Keratinocyte (primary cell): ENCODE measurements at regions not wholly inside any gene's neighbourhood (a gene's known extent, or its start where the extent isn't known, plus 50 kb on each side); places are given as distances from the start of the nearest gene placed in this dataset.

ENCODE experiments used
- DNase-seq: peaks from one replicate; pipeline ENCODE4 v3.0.0-alpha.2; 2011; ENCODE audit warnings: low read depth, missing footprints, low spot score
- FAIRE-seq: peaks from 2 replicates; lab custom pipeline; 2011; peaks lifted over from hg19 to GRCh38; lab: Jason Lieb, UNC
- H2AFZ ChIP-seq: 2 replicates; pipeline ENCODE4 v1.6.0; 2012; ENCODE audit warnings: low read length, control low read depth, inconsistent platforms; ENCODE audit not compliant: control insufficient read depth
- H3K27ac ChIP-seq: 2 replicates; pipeline ENCODE4 v1.5.1; 2011; ENCODE audit warnings: low read length; ENCODE audit not compliant: control insufficient read depth, insufficient read depth
- H3K27me3 ChIP-seq: 3 replicates; pipeline ENCODE4 v1.6.0; 2011; ENCODE audit warnings: low read length; ENCODE audit not compliant: control insufficient read depth, insufficient read depth; ENCODE audit errors: extremely low read depth
- H3K36me3 ChIP-seq, 2 experiments: 2 replicates in 1 of 2; 3 replicates in 1 of 2; pipeline ENCODE4 v1.5.1; 2011; ENCODE audit warnings: low read length in 2 of 2, mild to moderate bottlenecking in 1 of 2; ENCODE audit not compliant: control insufficient read depth in 2 of 2, insufficient read depth in 2 of 2; ENCODE audit errors: extremely low read depth in 1 of 2
- H3K4me1 ChIP-seq: 3 replicates; pipeline ENCODE4 v1.5.1; 2011; ENCODE audit warnings: low read length; ENCODE audit not compliant: control insufficient read depth, insufficient read depth; ENCODE audit errors: extremely low read depth
- H3K4me2 ChIP-seq: 3 replicates; pipeline ENCODE4 v1.6.0; 2011; ENCODE audit warnings: low read depth, low read length; ENCODE audit not compliant: control insufficient read depth, insufficient read depth; ENCODE audit errors: extremely low read depth
- H3K4me3 ChIP-seq, 3 experiments: fragments of 200-600 bp in 1 of 3; sonication (generic) in 1 of 3; 2 replicates in 2 of 3; 3 replicates in 1 of 3; pipeline ENCODE4 v1.5.1; 2011 to 2016; ENCODE audit warnings: low read length in 3 of 3, mild to moderate bottlenecking in 3 of 3, control low read depth in 2 of 3, inconsistent platforms in 1 of 3, low read depth in 1 of 3, mixed read lengths in 1 of 3, mixed run types in 1 of 3, moderate library complexity in 1 of 3; ENCODE audit not compliant: control insufficient read depth in 2 of 3, insufficient read depth in 2 of 3; ENCODE audit errors: extremely low read depth in 1 of 3
- H3K79me2 ChIP-seq: 2 replicates; pipeline ENCODE4 v1.6.0; 2012; ENCODE audit warnings: low read length; ENCODE audit not compliant: control insufficient read depth, insufficient read depth
- H3K9ac ChIP-seq: 3 replicates; pipeline ENCODE4 v1.6.0; 2011; ENCODE audit warnings: low read length; ENCODE audit not compliant: control insufficient read depth, insufficient read depth; ENCODE audit errors: extremely low read depth
- H3K9me1 ChIP-seq: 3 replicates; pipeline ENCODE4 v1.6.0; 2011; ENCODE audit warnings: low read length; ENCODE audit not compliant: control insufficient read depth, insufficient read depth; ENCODE audit errors: extremely low read depth
- H3K9me3 ChIP-seq: 2 replicates; pipeline ENCODE4 v1.5.1; 2012; ENCODE audit warnings: low read depth, low read length; ENCODE audit not compliant: control insufficient read depth
- H4K20me1 ChIP-seq: 3 replicates; pipeline ENCODE4 v1.6.0; 2011; ENCODE audit warnings: low read length; ENCODE audit not compliant: control insufficient read depth, insufficient read depth; ENCODE audit errors: extremely low read depth
- CTCF ChIP-seq, 3 experiments: IDR thresholded peaks in 1 of 3; conservative IDR thresholded peaks in 1 of 3; optimal IDR thresholded peaks in 1 of 3; 2 replicates in 2 of 3; 3 replicates in 1 of 3; pipeline versions ENCODE3 to v1.5.1; 2011; ENCODE audit warnings: low read length in 3 of 3, mild to moderate bottlenecking in 3 of 3, moderate library complexity in 2 of 3, control low read depth in 1 of 3, inconsistent platforms in 1 of 3; ENCODE audit not compliant: insufficient read depth in 2 of 3; ENCODE audit errors: extremely low read depth in 1 of 3
- EZH2 ChIP-seq: IDR thresholded peaks from one replicate; pipeline ENCODE4 v1.6.1; 2012; ENCODE audit warnings: inconsistent platforms, mild to moderate bottlenecking, low read length, moderate library complexity
- dilution Hi-C: fragments of 300-500 bp; cut with MboI; formaldehyde crosslinking; loops from one replicate; pipeline ENCODE4 v1.7.0; 2020; ENCODE audit warnings: low sequenced_read_pairs; ENCODE audit not compliant: extremely low pct_ligation_motif_present

GRCh38 chr2:188881434-188881833, 92.7 kb upstream of the COL3A1 start:
- FAIRE-seq (no peak), DNase-seq (no peak)
- Histone ChIP-seq H3K4me3 (no peak overlapping the region), H3K9me1 (no peaks in the 10 kb centered on the region), H4K20me1 (no peaks in the 10 kb centered on the region), H3K27me3 (no peaks in the 10 kb centered on the region), H3K27ac (no peak overlapping the region), H3K4me1 (no peaks in the 10 kb centered on the region), H3K4me2 (no peak overlapping the region), H3K36me3 (no peaks in the 10 kb centered on the region), H3K9ac (no peak overlapping the region), H3K9me3 (no peaks in the 10 kb centered on the region), H2AFZ (no peak overlapping the region), H3K79me2 (no peaks in the 10 kb centered on the region)
- TF ChIP-seq CTCF (optimal IDR thresholded peaks at IDR 0.05 in 1 of 3, IDR thresholded peaks at IDR 0.05 in 1 of 3, conservative IDR thresholded peaks at IDR 0.05 in 1 of 3; ENCODE audit: extremely low read depth in 1 of 3, insufficient read depth in 2 of 3, low read length in 3 of 3) (no peak), EZH2 (no peak)
- dilution Hi-C loops = no loop called here

- Histone ChIP-seq H3K9me1 (no peaks in the 10 kb centered on the region), H3K9ac (no peak overlapping the region), H2AFZ (no peak overlapping the region), H3K4me3 (no peak overlapping the region), H4K20me1 (no peaks in the 10 kb centered on the region), H3K9me3 (no peaks in the 10 kb centered on the region), H3K4me1 (no peaks in the 10 kb centered on the region), H3K36me3 (no peaks in the 10 kb centered on the region), H3K27ac (no peak overlapping the region), H3K4me2 (no peak overlapping the region), H3K79me2 (no peaks in the 10 kb centered on the region), H3K27me3 (no peaks in the 10 kb centered on the region)
- no peak for FAIRE-seq
- DNase-seq = no peak
- TF ChIP-seq EZH2 = no peak
- no peak for TF ChIP-seq CTCF (optimal IDR thresholded peaks at IDR 0.05 in 1 of 3, IDR thresholded peaks at IDR 0.05 in 1 of 3, conservative IDR thresholded peaks at IDR 0.05 in 1 of 3; ENCODE audit: extremely low read depth in 1 of 3, insufficient read depth in 2 of 3, low read length in 3 of 3)
- dilution Hi-C loops = no loop called here
Observed at GRCh38 chr2:188884046-188884445, 90.1 kb upstream of the COL3A1 start.
